SU-DHL-6 (cell line): ENCODE measurements at regions not wholly inside any gene's neighbourhood (a gene's known extent, or its start where the extent isn't known, plus 50 kb on each side); places are given as distances from the start of the nearest gene placed in this dataset.

Experiments
- CTCF ChIP-seq: fragments of 200-600 bp; sonication (generic); IDR thresholded peaks from one replicate; pipeline ENCODE4 v1.5.1; 2017; ENCODE audit warnings: antibody characterized with exemption, mild to moderate bottlenecking, low read length, moderate library complexity; ENCODE audit not compliant: insufficient read depth, poor library complexity, severe bottlenecking
- EZH2phosphoT487 ChIP-seq: fragments of 200-600 bp; sonication (generic), shearing (Covaris generic); conservative IDR thresholded peaks from 2 replicates; pipeline ENCODE4 v1.6.1; 2018; ENCODE audit warnings: mild to moderate bottlenecking, antibody characterized with exemption, low read length, moderate library complexity, mixed read lengths

- TF ChIP-seq CTCF (no peak), EZH2phosphoT487 (no peak)
These were observed 367.6 kb upstream of the NDN start for GRCh38 chr15:24054547-24055245.
